Nucleus accumbens (tissue), 56 donors: ENCODE measurements at regions not wholly inside any gene's neighbourhood (a gene's known extent, or its start where the extent isn't known, plus 50 kb on each side); places are given as distances from the start of the nearest gene placed in this dataset.
"Not testable (repeated sequence)": the region's sequence is repeated elsewhere in the genome, so short reads cannot be mapped to it uniquely, and the experiment has no call there.

Experiments used
- DNase-seq, 56 donors: peaks; one replicate each; lab custom pipeline; 2025; lab: John Stamatoyannopoulos, UW

- DNase-seq = no peak
Observed at GRCh38 chr4:67333664-67334063, 211.6 kb downstream of the CENPC start.

GRCh38 chr4:67332627-67333026, 212.7 kb downstream of the CENPC start:
- DNase-seq = no peak

- no peak for DNase-seq
Observed at GRCh38 chr4:67328393-67328792, 216.9 kb downstream of the CENPC start.

GRCh38 chr4:67328018-67328278, 217.4 kb downstream of the CENPC start:
- no peak for DNase-seq

- peak in 35 of 56 donors; percentile 0 to 67 (median 16) for DNase-seq
Observed at GRCh38 chr4:67327245-67328017, 217.9 kb downstream of the CENPC start.

GRCh38 chr4:67325791-67326190, 219.5 kb downstream of the CENPC start:
- no peak for DNase-seq

GRCh38 chr4:67320645-67321044, 224.7 kb downstream of the CENPC start:
- DNase-seq = no peak

- DNase-seq = not testable (repeated sequence)
Observed at GRCh38 chr4:67319607-67320006, 225.7 kb downstream of the CENPC start.

GRCh38 chr4:67300497-67301185, 244.7 kb downstream of the CENPC start:
- not testable (repeated sequence) for DNase-seq

GRCh38 chr4:67292636-67293035, 252.7 kb downstream of the CENPC start:
- DNase-seq = no peak

- DNase-seq = no peak
Observed at GRCh38 chr4:67292045-67292444, 253.3 kb downstream of the CENPC start.

GRCh38 chr4:67291644-67292043, 253.7 kb downstream of the CENPC start:
- DNase-seq = no peak

GRCh38 chr4:67288964-67289363, 256.3 kb downstream of the CENPC start:
- peak in 2 of 56 donors; percentile 2 to 6 for DNase-seq

- no peak for DNase-seq
Observed at GRCh38 chr4:67286724-67287123, 258.6 kb downstream of the CENPC start.

- DNase-seq = no peak
Observed at GRCh38 chr4:67282749-67283148, 262.6 kb downstream of the CENPC start.

GRCh38 chr4:67275179-67275750, 270.0 kb downstream of the CENPC start:
- no peak for DNase-seq

GRCh38 chr4:67274671-67275070, 270.6 kb downstream of the CENPC start:
- DNase-seq = not testable (repeated sequence)

GRCh38 chr4:67273666-67274065, 271.6 kb downstream of the CENPC start:
- DNase-seq = no peak

- DNase-seq = no peak
Observed at GRCh38 chr4:67261971-67262370, 283.3 kb downstream of the CENPC start.

GRCh38 chr4:67256388-67257043, 288.8 kb downstream of the CENPC start:
- no peak for DNase-seq

- DNase-seq = no peak
Observed at GRCh38 chr4:67250131-67250896, 295.0 kb downstream of the CENPC start.
